Astrocyte (in vitro differentiated cells and primary cell): ENCODE measurements at regions not wholly inside any gene's neighbourhood (a gene's known extent, or its start where the extent isn't known, plus 50 kb on each side); places are given as distances from the start of the nearest gene placed in this dataset.

Source experiments
- CTCF ChIP-seq: IDR thresholded peaks from 2 replicates; pipeline ENCODE4 v1.5.1; 2011; ENCODE audit warnings: low read depth, mild to moderate bottlenecking, inconsistent platforms, low read length, moderate library complexity; ENCODE audit not compliant: insufficient read depth
- EZH2 ChIP-seq: IDR thresholded peaks from 2 replicates; pipeline ENCODE4 v1.6.1; 2012; ENCODE audit warnings: mild to moderate bottlenecking, low read length, inconsistent platforms; ENCODE audit not compliant: insufficient read depth

GRCh38 chr7:84256571-84256971 lies 62.0 kb upstream of the SEMA3A start:
- TF ChIP-seq CTCF = no peak
- TF ChIP-seq EZH2 = no peak
